NCI-H1694 (cell line): ENCODE measurements at regions not wholly inside any gene's neighbourhood (a gene's known extent, or its start where the extent isn't known, plus 50 kb on each side); places are given as distances from the start of the nearest gene placed in this dataset.
"Not testable (repeated sequence)": the region's sequence is repeated elsewhere in the genome, so short reads cannot be mapped to it uniquely, and the experiment has no call there.

Experiments used
- DNase-seq: peaks from one replicate; lab custom pipeline; 2025; lab: John Stamatoyannopoulos, UW

- DNase-seq = no peak
Measured at GRCh38 chr2:220347626-220348025, 720.2 kb downstream of the SLC4A3 start.

- DNase-seq = no peak
Measured at GRCh38 chr2:220348206-220348605, 720.8 kb downstream of the SLC4A3 start.

- no peak for DNase-seq
Measured at GRCh38 chr2:220353897-220354296, 726.5 kb downstream of the SLC4A3 start.

GRCh38 chr2:220356076-220356475, 728.6 kb downstream of the SLC4A3 start:
- DNase-seq = no peak

- no peak for DNase-seq
Measured at GRCh38 chr2:220365023-220365422, 737.6 kb downstream of the SLC4A3 start.

- no peak for DNase-seq
Measured at GRCh38 chr2:220366765-220367164, 739.3 kb downstream of the SLC4A3 start.

- DNase-seq = no peak
Measured at GRCh38 chr2:220370764-220371163, 743.3 kb downstream of the SLC4A3 start.

GRCh38 chr2:220371211-220371610, 743.8 kb downstream of the SLC4A3 start:
- no peak for DNase-seq

GRCh38 chr2:220373878-220374277, 746.4 kb downstream of the SLC4A3 start:
- DNase-seq = no peak

- DNase-seq = no peak
Measured at GRCh38 chr2:220374282-220374681, 746.9 kb downstream of the SLC4A3 start.

- no peak for DNase-seq
Measured at GRCh38 chr2:220377482-220378155, 750.2 kb downstream of the SLC4A3 start.

GRCh38 chr2:220387758-220388157, 760.3 kb downstream of the SLC4A3 start:
- not testable (repeated sequence) for DNase-seq

GRCh38 chr2:220393711-220394110, 766.3 kb downstream of the SLC4A3 start:
- DNase-seq = no peak

- peak; percentile 78 for DNase-seq
Measured at GRCh38 chr2:220394433-220394832, 767.0 kb downstream of the SLC4A3 start.

- DNase-seq = no peak
Measured at GRCh38 chr2:220396287-220396686, 768.9 kb downstream of the SLC4A3 start.

- no peak for DNase-seq
Measured at GRCh38 chr2:220410296-220410695, 782.9 kb downstream of the SLC4A3 start.

- no peak for DNase-seq
Measured at GRCh38 chr2:220417503-220417902, 790.1 kb downstream of the SLC4A3 start.

- no peak for DNase-seq
Measured at GRCh38 chr2:220419647-220420046, 792.2 kb downstream of the SLC4A3 start.

GRCh38 chr2:220420820-220421219, 793.4 kb downstream of the SLC4A3 start:
- no peak for DNase-seq

GRCh38 chr2:220422676-220423075, 795.2 kb downstream of the SLC4A3 start:
- DNase-seq = no peak

- no peak for DNase-seq
Measured at GRCh38 chr2:220424561-220424960, 797.1 kb downstream of the SLC4A3 start.

- no peak for DNase-seq
Measured at GRCh38 chr2:220432645-220433044, 805.2 kb downstream of the SLC4A3 start.

GRCh38 chr2:220433131-220433530, 805.7 kb downstream of the SLC4A3 start:
- peak; percentile 85 for DNase-seq

GRCh38 chr2:220434385-220434784, 807.0 kb downstream of the SLC4A3 start:
- no peak for DNase-seq
